H1 (cell line): ENCODE measurements at regions not wholly inside any gene's neighbourhood (a gene's known extent, or its start where the extent isn't known, plus 50 kb on each side); places are given as distances from the start of the nearest gene placed in this dataset.

Experiments
- RFX5 ChIP-seq: IDR thresholded peaks from 2 replicates; pipeline ENCODE4 v1.6.1; 2011; ENCODE audit warnings: low read depth, low read length, improper control_type of control experiment, borderline replicate concordance
- SIN3A ChIP-seq, 2 experiments: IDR thresholded peaks in 1 of 2; conservative IDR thresholded peaks in 1 of 2; 2 replicates each; pipeline ENCODE4 v1.6.1; 2011 to 2012; ENCODE audit warnings: low read length in 2 of 2, improper control_type of control experiment in 1 of 2, low read depth in 1 of 2, mild to moderate bottlenecking in 1 of 2

DNA sequence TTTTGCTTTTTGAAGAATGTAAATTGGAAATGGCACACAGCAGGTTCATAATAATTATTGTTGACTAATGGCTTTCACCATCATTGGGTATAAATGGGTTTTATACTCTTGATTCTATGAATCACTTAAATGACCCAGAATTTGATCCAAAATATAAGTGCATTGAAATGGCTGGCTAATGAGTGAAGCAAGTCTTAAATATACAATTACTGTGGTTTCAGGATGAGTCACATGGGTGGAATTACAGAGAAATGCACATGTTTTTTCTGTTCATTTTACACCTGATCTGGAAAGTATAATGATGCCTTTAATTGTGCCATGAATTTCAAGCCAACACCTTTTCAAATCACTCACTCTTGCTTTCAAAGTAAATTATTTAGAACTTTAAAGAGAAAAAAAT is 380.8 kb upstream of the CD180 start (continued):
- TF ChIP-seq SIN3A (conservative IDR thresholded peaks at IDR 0.05 in 1 of 2, IDR thresholded peaks at IDR 0.05 in 1 of 2; ENCODE audit: low read depth in 1 of 2, low read length in 2 of 2), result no peak
- TF ChIP-seq RFX5, result no peak
- TF ChIP-seq, all 59 proteins: peak for 0
